H1 (cell line): ENCODE measurements at regions not wholly inside any gene's neighbourhood (a gene's known extent, or its start where the extent isn't known, plus 50 kb on each side); places are given as distances from the start of the nearest gene placed in this dataset.

Experiments
- CTCF ChIA-PET: fragments of 300-600 bp; sonication (Branson Sonifier 250); formaldehyde crosslinking; loops from one replicate; lab custom pipeline; 2021; ENCODE audit not compliant: partially characterized antibody; lab: Charles Lee
- POLR2A ChIA-PET: fragments of 300-600 bp; sonication (Branson Sonifier 250); formaldehyde crosslinking; loops from one replicate; lab custom pipeline; 2021; ENCODE audit warnings: inconsistent platforms; ENCODE audit not compliant: partially characterized antibody; lab: Charles Lee
- DNase-seq, 2 experiments: peaks; one replicate each; pipeline versions ENCODE4 v3.0.0 to v3.0.0-alpha.2; 2010 to 2022; ENCODE audit warnings: low spot score in 2 of 2, low read depth in 1 of 2, mixed read lengths in 1 of 2
- FAIRE-seq: peaks from 2 replicates; lab custom pipeline; 2011; peaks lifted over from hg19 to GRCh38; lab: Jason Lieb, UNC
- H2AFZ ChIP-seq: 2 replicates; pipeline ENCODE4 v1.8.1; 2012; ENCODE audit warnings: low read length, inconsistent platforms
- H2AK5ac ChIP-seq: 2 replicates; pipeline ENCODE4 v1.6.1; 2013; ENCODE audit warnings: low read depth, low read length
- H2BK120ac ChIP-seq: replicated peaks from 2 replicates; pipeline ENCODE3; 2013; ENCODE audit warnings: low read depth, low read length, inconsistent platforms
- H2BK12ac ChIP-seq: 2 replicates; pipeline ENCODE4 v1.6.1; 2013; ENCODE audit warnings: low read depth, low read length
- H2BK15ac ChIP-seq: 2 replicates; pipeline ENCODE4 v1.6.1; 2013; ENCODE audit warnings: low read length
- H2BK20ac ChIP-seq: 2 replicates; pipeline ENCODE4 v1.6.1; 2013; ENCODE audit warnings: low read length
- H2BK5ac ChIP-seq: 2 replicates; pipeline ENCODE4 v1.6.1; 2013; ENCODE audit warnings: low read depth, low read length
- H3K14ac ChIP-seq: 2 replicates; pipeline ENCODE4 v1.6.1; 2013; ENCODE audit warnings: inconsistent platforms; ENCODE audit not compliant: insufficient read length
- H3K18ac ChIP-seq: 2 replicates; pipeline ENCODE4 v1.6.1; 2013; ENCODE audit warnings: low read length; ENCODE audit errors: extremely low read depth
- H3K23ac ChIP-seq: 2 replicates; pipeline ENCODE4 v1.6.1; 2013; ENCODE audit warnings: inconsistent platforms; ENCODE audit not compliant: insufficient read length
- H3K23me2 ChIP-seq: 2 replicates; pipeline ENCODE4 v1.6.1; 2013; ENCODE audit warnings: low read depth, low read length
- H3K27ac ChIP-seq: 2 replicates; pipeline ENCODE4 v1.6.1; 2011; ENCODE audit warnings: low read depth, low read length, inconsistent platforms
- H3K27me3 ChIP-seq, 4 experiments: replicated peaks in 1 of 4; 1 replicate in 1 of 4; 2 replicates in 3 of 4; pipeline versions ENCODE4 v1.6.1 to v1.8.1; 2011 to 2013; ENCODE audit warnings: low read length in 3 of 4, mild to moderate bottlenecking in 3 of 4, inconsistent platforms in 2 of 4, mixed read lengths in 2 of 4, moderate library complexity in 1 of 4; ENCODE audit not compliant: control insufficient read depth in 3 of 4, insufficient read depth in 3 of 4; ENCODE audit errors: extremely low read depth in 1 of 4
- H3K36me3 ChIP-seq, 4 experiments: 2 replicates each; pipeline versions ENCODE4 v1.6.1 to v1.8.1; 2011 to 2013; ENCODE audit warnings: mild to moderate bottlenecking in 4 of 4, low read length in 3 of 4, moderate library complexity in 2 of 4, control low read depth in 1 of 4, inconsistent platforms in 1 of 4; ENCODE audit not compliant: insufficient read depth in 4 of 4, control insufficient read depth in 2 of 4
- H3K4ac ChIP-seq: replicated peaks from 2 replicates; pipeline ENCODE3; 2013; ENCODE audit warnings: low read length, low read depth, mixed read lengths, inconsistent platforms; ENCODE audit not compliant: insufficient read length
- H3K4me1 ChIP-seq, 4 experiments: replicated peaks in 1 of 4; 1 replicate in 1 of 4; 2 replicates in 3 of 4; pipeline versions ENCODE4 v1.6.1 to v1.8.1; 2011 to 2013; ENCODE audit warnings: low read length in 3 of 4, inconsistent platforms in 2 of 4, mixed read lengths in 1 of 4; ENCODE audit not compliant: insufficient read depth in 4 of 4, control insufficient read depth in 3 of 4
- H3K4me2 ChIP-seq, 2 experiments: 2 replicates each; pipeline versions ENCODE4 v1.6.1 to v1.8.1; 2011 to 2013; ENCODE audit warnings: low read depth in 2 of 2, low read length in 2 of 2, control low read depth in 1 of 2, inconsistent platforms in 1 of 2, mild to moderate bottlenecking in 1 of 2; ENCODE audit not compliant: insufficient read depth in 1 of 2
- H3K4me3 ChIP-seq, 4 experiments: fragments of 200-600, 300-600 bp in 1 of 4; sonication (generic), shearing (Covaris generic), sonication (Bioruptor Twin) in 1 of 4; 2 replicates each; pipeline versions ENCODE4 v1.5.1 to v1.8.1; 2011 to 2016; ENCODE audit warnings: low read length in 4 of 4, low read depth in 3 of 4, control low read depth in 2 of 4, inconsistent platforms in 2 of 4, mild to moderate bottlenecking in 2 of 4, mixed read lengths in 1 of 4, moderate library complexity in 1 of 4; ENCODE audit not compliant: insufficient read depth in 2 of 4; ENCODE audit errors: extremely low read depth in 1 of 4
- H3K56ac ChIP-seq: replicated peaks from 2 replicates; pipeline ENCODE3; 2013; ENCODE audit warnings: low read depth, mild to moderate bottlenecking, mixed read lengths, low read length, inconsistent platforms; ENCODE audit not compliant: insufficient read length
- H3K79me1 ChIP-seq: 2 replicates; pipeline ENCODE4 v1.6.1; 2013; ENCODE audit warnings: low read depth, low read length, control low read depth
- H3K79me2 ChIP-seq, 2 experiments: 2 replicates each; pipeline versions ENCODE4 v1.6.1 to v1.8.1; 2012 to 2013; ENCODE audit warnings: low read length in 2 of 2, mild to moderate bottlenecking in 2 of 2, inconsistent platforms in 1 of 2; ENCODE audit not compliant: insufficient read depth in 2 of 2, control insufficient read depth in 1 of 2
- H3K9ac ChIP-seq, 4 experiments: replicated peaks in 1 of 4; 1 replicate in 1 of 4; 2 replicates in 3 of 4; pipeline versions ENCODE4 v1.6.1 to v1.8.1; 2011 to 2013; ENCODE audit warnings: low read depth in 3 of 4, low read length in 3 of 4, control low read depth in 2 of 4, mild to moderate bottlenecking in 2 of 4, moderate library complexity in 2 of 4, inconsistent platforms in 1 of 4; ENCODE audit errors: extremely low read depth in 1 of 4
- H3K9me3 ChIP-seq, 2 experiments: 2 replicates each; pipeline versions ENCODE4 v1.6.1 to v1.8.1; 2012 to 2013; ENCODE audit warnings: mild to moderate bottlenecking in 2 of 2, moderate library complexity in 2 of 2, control low read depth in 1 of 2, inconsistent platforms in 1 of 2, low read depth in 1 of 2, low read length in 1 of 2, mixed read lengths in 1 of 2; ENCODE audit not compliant: insufficient read depth in 2 of 2
- H4K20me1 ChIP-seq, 2 experiments: replicated peaks in 1 of 2; 2 replicates each; pipeline versions ENCODE3 to v1.8.1; 2011 to 2013; ENCODE audit warnings: inconsistent platforms in 2 of 2, low read length in 2 of 2, mild to moderate bottlenecking in 1 of 2; ENCODE audit not compliant: insufficient read depth in 2 of 2, control insufficient read depth in 1 of 2
- H4K5ac ChIP-seq: 2 replicates; pipeline ENCODE4 v1.6.1; 2013; ENCODE audit warnings: low read length, low read depth, mixed read lengths, inconsistent platforms; ENCODE audit not compliant: insufficient read length
- H4K8ac ChIP-seq: 2 replicates; pipeline ENCODE4 v1.8.0; 2013; ENCODE audit warnings: mild to moderate bottlenecking, moderate library complexity, low read length, inconsistent platforms; ENCODE audit not compliant: insufficient read depth; ENCODE audit errors: extremely low read depth
- H4K91ac ChIP-seq: replicated peaks from 2 replicates; pipeline ENCODE3; 2013; ENCODE audit warnings: low read length, mixed read lengths, inconsistent platforms; ENCODE audit not compliant: insufficient read length
- CREB1 ChIP-seq: IDR thresholded peaks from 2 replicates; pipeline ENCODE4 v1.6.1; 2012; ENCODE audit warnings: inconsistent platforms
- SUZ12 ChIP-seq: fragments of 200-600 bp; sonication (generic); IDR thresholded peaks from 2 replicates; pipeline ENCODE4 v1.6.1; 2012; ENCODE audit warnings: mild to moderate bottlenecking, inconsistent platforms, low read length, moderate library complexity, mixed read lengths
- WGBS, 2 experiments: shearing (Covaris generic) in 1 of 2; methylation state at CpG; one replicate each; pipeline versions ENCODE4 v1.1.6 to v1.1.7; 2013 to 2015; ENCODE audit warnings: low lambda C conversion rate in 2 of 2, mixed read lengths in 2 of 2, inconsistent platforms in 1 of 2, low coverage in 1 of 2, missing lambda C conversion rate in 1 of 2; ENCODE audit not compliant: insufficient replicate concordance in 2 of 2, insufficient coverage in 1 of 2, insufficient read length in 1 of 2; ENCODE audit errors: extremely low coverage in 1 of 2, missing lambda C conversion rate in 1 of 2; 5-methylcytosine and 5-hydroxymethylcytosine counted together

- Histone ChIP-seq H2BK120ac (no peak overlapping the region), H3K36me3 (no peaks in the 10 kb centered on the region), H3K9ac (no peak overlapping the region), H2BK5ac (no peak overlapping the region), H3K4me1 (no peaks in the 10 kb centered on the region), H3K18ac (no peak overlapping the region), H4K91ac (no peak overlapping the region), H4K8ac (no peak overlapping the region), H2BK12ac (no peak overlapping the region), H3K23ac (no peak overlapping the region), H3K79me2 (no peaks in the 10 kb centered on the region), H3K4ac (no peak overlapping the region), H2BK20ac (no peak overlapping the region), H3K27me3 (no peaks in the 10 kb centered on the region), H3K9me3 (no peaks in the 10 kb centered on the region), H4K5ac (no peak overlapping the region), H2AK5ac (no peak overlapping the region), H3K23me2 (no peaks in the 10 kb centered on the region), H2AFZ (no peak overlapping the region), H3K79me1 (no peaks in the 10 kb centered on the region), H3K4me2 (no peak overlapping the region), H3K14ac (no peak overlapping the region), H4K20me1 (no peaks in the 10 kb centered on the region), H2BK15ac (no peak overlapping the region), H3K27ac (no peak overlapping the region), H3K4me3 (no peak overlapping the region), H3K56ac (no peak overlapping the region)
- FAIRE-seq (no peak), DNase-seq (no peak)
- ChIA-PET CTCF (interaction anchor here (0.7 to 2.9 kb wide), 5 partner anchors 9 to 368 kb away, joined by 4 to 16 read pairs (median 4); no protein-coding TSS in a partner anchor), POLR2A (no interaction called here)
- WGBS, 2 experiments, result 86% methylated on average over 2 of the region's 2 CpGs; no CpG with 5 or more reads in 1 of the 2 experiments
- TF ChIP-seq CREB1, result no peak
- no peak for TF ChIP-seq SUZ12
Observed at GRCh38 chr4:175953116-175953515, 112.5 kb upstream of the WDR17 start.
